Renal cortical epithelial cell (primary cell): ENCODE measurements at regions not wholly inside any gene's neighbourhood (a gene's known extent, or its start where the extent isn't known, plus 50 kb on each side); places are given as distances from the start of the nearest gene placed in this dataset.
A peak's percentile ranks its signal among the peaks of the same experiment; 100 is the strongest.

Experiments
- DNase-seq: peaks from one replicate; pipeline ENCODE4 v3.0.0-alpha.2; 2011; ENCODE audit warnings: low read depth

- no peak for DNase-seq
Observed at GRCh38 chr16:86930001-86930400, 351.7 kb downstream of the FOXL1 start.

- no peak for DNase-seq
Observed at GRCh38 chr16:86930663-86931373, 352.5 kb downstream of the FOXL1 start.

- DNase-seq = no peak
Observed at GRCh38 chr16:86931410-86931941, 353.1 kb downstream of the FOXL1 start.

GRCh38 chr16:86932130-86932982 lies 354.0 kb downstream of the FOXL1 start:
- DNase-seq = no peak

GRCh38 chr16:86934581-86935375 lies 356.4 kb downstream of the FOXL1 start:
- no peak for DNase-seq

GRCh38 chr16:86939609-86940008 lies 361.3 kb downstream of the FOXL1 start:
- DNase-seq = no peak

- no peak for DNase-seq
Observed at GRCh38 chr16:86941731-86942130, 363.4 kb downstream of the FOXL1 start.

GRCh38 chr16:86942151-86943051 lies 364.1 kb downstream of the FOXL1 start:
- DNase-seq = no peak

GRCh38 chr16:86945166-86945900 lies 367.0 kb downstream of the FOXL1 start:
- no peak for DNase-seq

- DNase-seq = no peak
Observed at GRCh38 chr16:86946396-86946795, 368.0 kb downstream of the FOXL1 start.

- no peak for DNase-seq
Observed at GRCh38 chr16:86946981-86947380, 368.6 kb downstream of the FOXL1 start.

- DNase-seq = no peak
Observed at GRCh38 chr16:86948046-86948445, 369.1 kb downstream of the C16orf95 start.

GRCh38 chr16:86949116-86949515 lies 368.1 kb downstream of the C16orf95 start:
- no peak for DNase-seq

GRCh38 chr16:86949630-86950029 lies 367.6 kb downstream of the C16orf95 start:
- DNase-seq = no peak

- no peak for DNase-seq
Observed at GRCh38 chr16:86951041-86951822, 366.0 kb downstream of the C16orf95 start.

GRCh38 chr16:86951831-86952598 lies 365.2 kb downstream of the C16orf95 start:
- peak; percentile 63 for DNase-seq

GRCh38 chr16:86952769-86953168 lies 364.4 kb downstream of the C16orf95 start:
- DNase-seq = no peak

- DNase-seq = no peak
Observed at GRCh38 chr16:86953631-86954391, 363.4 kb downstream of the C16orf95 start.
